GM21576 (cell line): ENCODE measurements at regions not wholly inside any gene's neighbourhood (a gene's known extent, or its start where the extent isn't known, plus 50 kb on each side); places are given as distances from the start of the nearest gene placed in this dataset.

Experiments used
- ATAC-seq: cut with Tn5 transposase; IDR thresholded peaks from one replicate; pipeline ENCODE4 v1.9.1; 2021; ENCODE audit warnings: mild to moderate bottlenecking, moderate library complexity; ENCODE audit not compliant: unreplicated experiment

DNA sequence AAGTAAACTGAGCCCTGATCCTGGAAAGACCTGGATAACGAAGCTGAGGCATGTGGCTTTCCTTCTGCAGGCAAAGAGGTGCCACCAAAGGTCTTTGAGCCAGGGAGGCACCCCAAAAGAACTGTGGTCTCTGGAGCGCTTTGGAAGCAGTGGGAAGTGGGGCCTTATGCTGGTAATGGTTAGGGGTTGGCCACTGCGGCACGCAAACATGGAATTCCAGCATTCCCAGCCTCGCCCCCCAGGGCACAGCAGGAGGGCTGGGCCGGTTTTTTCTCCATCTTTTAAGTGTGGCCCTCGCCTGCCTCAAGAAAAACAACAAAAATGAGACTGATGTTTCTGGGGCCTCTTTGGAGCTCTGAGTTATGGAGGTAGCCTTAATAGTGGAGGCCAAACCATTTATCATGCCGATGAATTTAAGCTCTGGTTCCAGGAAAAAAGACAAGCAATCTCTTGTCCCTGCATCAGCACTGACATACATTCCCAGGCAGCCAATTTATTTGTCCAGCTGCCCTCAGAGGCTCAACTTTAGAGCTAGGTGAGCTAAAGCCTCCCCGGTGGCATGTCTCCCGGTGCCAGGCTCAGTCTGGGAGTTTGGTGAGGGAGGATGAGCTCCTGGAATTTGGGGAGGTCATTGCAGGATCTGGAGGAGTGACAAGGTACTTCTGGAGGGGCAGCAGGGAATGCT is 109.0 kb downstream of the TLE3 start:
- ATAC-seq = no peak

DNA sequence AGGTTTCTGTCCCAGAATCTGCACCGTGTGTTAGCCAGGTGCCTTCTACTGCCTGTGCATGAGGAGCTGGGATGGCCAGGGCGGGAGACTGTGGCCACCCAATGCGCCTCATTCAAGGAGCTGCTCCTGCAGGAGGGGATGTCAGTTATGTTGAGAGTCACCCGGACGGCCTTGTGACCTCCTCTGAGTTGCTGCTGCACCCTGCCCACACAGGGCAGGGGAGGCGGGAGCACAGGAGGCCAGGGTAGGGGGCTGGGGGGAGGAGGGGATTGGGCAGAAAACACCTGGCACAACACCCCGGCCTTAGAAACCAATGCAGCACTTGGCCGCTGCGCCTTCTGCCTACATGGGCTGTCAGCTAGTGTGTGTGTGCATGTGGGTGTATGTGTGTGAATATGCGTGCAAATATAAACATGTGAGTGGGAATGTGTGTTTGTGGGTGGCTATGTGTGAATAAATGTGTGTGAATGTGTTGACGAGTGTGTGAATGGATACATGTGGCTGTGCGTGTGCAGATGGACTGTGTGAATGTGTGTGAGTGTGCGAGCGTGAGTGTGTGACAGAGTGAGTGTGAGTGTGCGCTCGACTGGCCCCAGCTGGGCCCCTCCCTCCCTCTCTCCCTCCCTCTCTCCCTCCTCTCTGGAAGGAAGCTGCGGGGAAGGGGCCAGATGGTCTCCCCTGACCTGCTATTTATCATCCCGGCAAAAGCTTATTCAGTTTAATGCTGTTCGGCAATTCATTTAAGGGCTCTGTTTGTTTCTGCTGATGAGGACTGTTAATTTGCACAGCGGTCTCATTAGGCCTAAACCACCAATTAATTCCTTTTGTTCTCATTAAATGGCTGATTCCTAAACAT is 106.9 kb downstream of the TLE3 start:
- ATAC-seq = no peak

DNA sequence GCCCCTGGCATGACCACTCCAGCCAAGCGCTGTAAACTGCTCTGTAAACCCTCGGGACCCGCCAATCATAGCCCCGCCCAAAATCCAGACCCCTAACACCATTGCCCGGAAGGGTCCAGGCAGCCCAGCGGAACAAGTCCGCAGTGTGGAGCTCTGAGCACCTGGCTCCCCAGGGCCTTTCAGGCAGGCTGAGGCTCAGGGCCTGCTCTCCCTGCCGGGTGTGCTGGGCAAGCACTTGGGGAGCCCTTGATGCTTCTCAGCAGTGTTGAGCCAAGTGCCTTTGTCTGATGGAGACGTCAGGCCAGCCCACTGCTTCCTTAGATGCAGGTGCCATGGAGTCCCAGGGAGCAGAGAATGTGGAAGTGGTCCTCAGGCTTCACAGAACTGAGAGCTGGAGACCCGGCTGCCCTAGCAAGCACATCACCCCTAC is 106.2 kb downstream of the TLE3 start:
- no peak for ATAC-seq

DNA sequence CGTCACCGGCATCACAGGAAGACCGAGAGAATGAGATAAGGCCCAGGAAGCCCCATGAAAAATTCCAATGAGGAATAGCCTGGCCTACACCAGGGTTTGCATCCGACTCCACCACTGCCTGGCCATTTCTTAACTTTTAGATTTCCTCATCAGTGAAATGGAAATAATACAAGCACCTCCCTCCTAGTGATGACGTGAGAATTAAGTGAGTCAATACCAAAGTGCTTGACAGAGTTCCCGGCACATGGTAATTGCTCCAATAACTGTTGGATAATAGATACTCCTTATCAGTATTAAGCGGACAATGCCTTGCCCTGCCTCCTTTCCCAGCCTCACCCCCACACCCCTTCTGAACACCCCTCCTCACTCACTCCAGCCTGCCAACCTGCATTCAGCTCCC is 105.4 kb downstream of the TLE3 start:
- no peak for ATAC-seq

DNA sequence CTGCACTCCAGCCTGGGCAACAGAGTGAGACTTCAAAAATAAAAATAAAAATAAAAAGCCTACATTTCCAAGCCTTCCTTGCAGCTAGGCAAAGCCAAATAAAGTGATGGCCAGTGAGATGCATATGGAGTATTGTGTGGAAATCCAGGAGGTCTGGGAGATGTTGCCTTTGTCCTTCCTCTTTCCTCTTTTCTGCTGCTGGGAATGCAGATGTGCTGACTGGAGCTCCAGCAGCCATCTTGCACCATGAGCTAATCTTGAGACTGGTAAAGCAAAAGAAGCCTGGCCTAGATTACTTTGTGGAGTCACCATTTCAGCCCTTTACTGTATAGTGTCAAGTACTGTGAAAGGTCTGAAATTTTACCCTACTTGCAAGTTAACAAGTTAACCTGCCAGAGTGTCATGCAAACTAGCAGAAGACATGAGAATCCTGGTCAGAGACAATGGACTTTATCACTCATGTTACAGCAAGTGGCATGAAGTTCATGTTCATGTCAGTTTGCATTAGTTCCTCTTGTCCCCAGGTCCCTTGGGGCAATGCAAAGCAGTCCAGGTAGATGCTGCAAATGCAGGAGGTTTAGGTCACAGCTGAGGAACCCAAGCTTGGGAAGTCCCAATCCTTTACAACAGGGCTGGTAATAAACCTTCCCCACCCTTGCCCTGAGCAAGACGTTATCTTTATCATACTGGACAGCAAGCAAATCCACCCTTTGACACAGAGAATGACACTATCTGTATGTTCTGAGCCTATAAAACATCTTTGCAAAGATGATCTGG is 103.1 kb downstream of the TLE3 start:
- ATAC-seq = no peak

DNA sequence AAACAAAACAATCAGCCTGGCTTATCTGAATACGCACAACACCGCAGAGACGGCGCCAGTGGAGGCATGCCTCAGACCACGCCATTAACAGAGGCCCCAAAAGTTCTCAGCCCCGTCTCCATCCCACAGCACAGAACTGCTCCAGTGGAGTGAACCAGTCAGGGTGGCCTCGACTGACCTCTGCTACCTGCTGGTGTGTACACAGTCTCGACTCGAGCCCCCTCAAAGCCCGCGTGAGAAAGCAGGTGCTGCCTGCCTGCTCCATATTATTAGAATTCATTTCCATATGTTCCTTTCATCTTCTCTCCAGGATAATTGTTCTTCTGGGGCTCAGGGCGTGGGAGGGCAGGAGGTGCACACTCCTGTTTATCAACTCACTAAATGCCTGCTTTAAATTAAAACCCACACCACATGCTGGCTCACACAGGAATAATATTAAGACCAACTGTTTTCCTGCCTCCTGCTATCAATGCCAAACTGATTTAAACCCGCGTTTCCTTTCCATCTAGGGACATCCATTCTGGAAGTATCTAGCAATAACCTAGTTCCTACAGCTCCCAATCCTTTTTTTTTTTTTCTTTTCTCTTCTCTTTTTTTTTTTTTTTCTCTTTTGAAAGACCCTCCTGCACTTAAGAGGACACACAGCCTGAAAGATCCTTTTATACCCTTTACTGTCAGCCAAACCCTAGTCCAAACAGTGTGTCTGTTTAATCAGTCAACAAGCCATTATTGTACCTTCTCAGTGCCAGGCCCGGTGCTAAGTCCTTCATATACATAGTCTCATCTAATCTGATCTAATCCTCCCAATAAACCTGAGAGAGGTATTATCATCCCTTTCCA is 101.2 kb downstream of the TLE3 start:
- no peak for ATAC-seq

DNA sequence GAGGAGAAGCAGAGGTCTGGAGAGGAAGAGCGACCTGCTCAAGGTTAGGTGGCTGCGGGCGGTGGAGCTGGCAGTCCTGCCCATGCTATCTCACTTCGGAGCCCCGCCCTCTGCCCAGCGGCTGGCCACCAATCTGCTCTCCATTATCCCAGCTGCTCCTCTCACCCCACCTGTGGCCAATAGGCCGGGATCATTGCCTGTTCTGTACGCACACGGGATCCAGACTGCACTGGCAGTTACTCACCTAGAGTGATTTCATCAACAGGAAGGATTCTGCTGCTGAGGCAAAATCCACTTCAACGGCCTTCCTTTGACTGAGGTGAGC is 100.6 kb downstream of the TLE3 start:
- ATAC-seq = no peak
